MCF 10A (cell line): ENCODE measurements at regions not wholly inside any gene's neighbourhood (a gene's known extent, or its start where the extent isn't known, plus 50 kb on each side); places are given as distances from the start of the nearest gene placed in this dataset.

ENCODE experiments used
- BruUV-seq: library from RNA; stranded (reverse); fragments of 400-500 nt; replicated peaks from 2 replicates; lab custom pipeline; 2021; lab: Mats Ljungman, UMichigan
- CTCF ChIA-PET: fragments of 300-600 bp; sonication (Branson Sonifier 250); formaldehyde crosslinking; extraction: SDS; loops from one replicate; lab custom pipeline; 2021; ENCODE audit warnings: antibody characterized with exemption, inconsistent platforms; lab: Yijun Ruan, JAX
- POLR2A ChIA-PET: fragments of 300-600, 350-650 bp; sonication (Branson Sonifier 250); formaldehyde crosslinking; extraction: SDS; loops from one replicate; lab custom pipeline; 2020; ENCODE audit warnings: antibody characterized with exemption, inconsistent platforms; lab: Yijun Ruan, JAX
- DNase-seq: peaks from one replicate; pipeline ENCODE4 v3.0.0-alpha.2; 2018; ENCODE audit not compliant: unreplicated experiment
- H3K27ac Mint-ChIP-seq: one replicate; pipeline ENCODE4 v1.8.0; 2022; ENCODE audit warnings: mild to moderate bottlenecking, low read depth, mixed read lengths; ENCODE audit not compliant: unreplicated experiment
- H3K27me3 Mint-ChIP-seq: one replicate; pipeline ENCODE4 v1.8.0; 2022; ENCODE audit warnings: mixed read lengths; ENCODE audit not compliant: insufficient read depth, unreplicated experiment
- H3K36me3 Mint-ChIP-seq: one replicate; pipeline ENCODE4 v1.8.0; 2022; ENCODE audit warnings: mild to moderate bottlenecking, moderate library complexity, mixed read lengths; ENCODE audit not compliant: insufficient read depth, unreplicated experiment
- H3K4me1 Mint-ChIP-seq: one replicate; pipeline ENCODE4 v1.8.0; 2022; ENCODE audit warnings: mixed read lengths; ENCODE audit not compliant: insufficient read depth, unreplicated experiment
- H3K4me3 Mint-ChIP-seq: one replicate; pipeline ENCODE4 v1.8.0; 2022; ENCODE audit warnings: mild to moderate bottlenecking, moderate library complexity, mixed read lengths; ENCODE audit not compliant: unreplicated experiment
- H3K9me3 Mint-ChIP-seq: one replicate; pipeline ENCODE4 v1.8.0; 2022; ENCODE audit warnings: mixed read lengths; ENCODE audit not compliant: unreplicated experiment
- intact Hi-C: fragments of 100-400 bp; cut with micrococcal nuclease; formaldehyde crosslinking; loops from 2 replicates; pipeline ENCODE4 v1.14.1; 2022
- TF ChIP-seq, protein P1 (sequence below): fragments of 200-600 bp; IDR thresholded peaks from one replicate; pipeline ENCODE4 v1.8.0; 2022; ENCODE audit warnings: antibody characterized with exemption, mild to moderate bottlenecking; ENCODE audit not compliant: unreplicated experiment

DNA sequence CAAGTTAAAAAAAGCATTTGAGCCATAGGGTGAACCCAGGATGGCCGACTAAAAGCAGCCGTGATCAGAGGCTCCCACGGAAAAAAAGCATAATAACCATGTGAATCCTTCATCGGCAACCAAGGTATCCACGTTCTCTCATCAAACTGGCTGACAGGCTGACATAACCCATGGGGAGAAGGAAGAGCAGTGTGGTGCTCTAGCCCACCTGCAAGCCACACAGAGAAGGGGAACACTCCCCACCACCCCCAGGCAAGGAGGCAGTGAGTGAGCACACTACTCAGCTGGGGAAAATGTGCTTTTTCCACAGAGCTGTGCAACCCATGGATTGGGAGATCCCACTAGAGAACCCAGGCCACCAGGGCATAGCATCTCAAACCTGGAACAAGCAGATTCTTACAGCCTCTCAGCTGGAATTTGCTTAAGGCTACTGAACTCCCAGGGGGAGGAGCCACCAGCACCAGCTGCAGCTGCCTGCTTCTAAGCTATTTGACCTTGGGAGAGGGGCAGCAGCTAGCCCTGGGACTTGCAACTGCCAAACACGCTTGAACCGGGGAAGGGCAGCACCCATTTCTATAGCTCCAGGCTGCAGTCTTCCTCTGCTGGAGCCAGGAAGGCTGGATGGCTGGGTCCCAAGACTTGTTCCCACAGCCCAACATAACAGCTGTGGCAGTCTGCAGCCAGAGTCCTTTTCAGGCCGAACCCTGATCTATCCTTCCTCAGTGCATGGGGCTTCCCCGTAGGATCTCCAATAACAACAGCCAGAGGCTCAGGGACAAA lies 178.2 kb upstream of the NRG3 start:
- Mint-ChIP-seq H3K27me3 (no peaks in the 10 kb centered on the region), H3K4me1 (no peaks in the 10 kb centered on the region), H3K36me3 (no peaks in the 10 kb centered on the region), H3K9me3 (peaks cover 35% of the 10 kb centered on the region), H3K4me3 (no peak overlapping the region), H3K27ac (no peak overlapping the region)
- intact Hi-C loops: no loop called here
- DNase-seq: no peak
- TF ChIP-seq, protein P1, sequence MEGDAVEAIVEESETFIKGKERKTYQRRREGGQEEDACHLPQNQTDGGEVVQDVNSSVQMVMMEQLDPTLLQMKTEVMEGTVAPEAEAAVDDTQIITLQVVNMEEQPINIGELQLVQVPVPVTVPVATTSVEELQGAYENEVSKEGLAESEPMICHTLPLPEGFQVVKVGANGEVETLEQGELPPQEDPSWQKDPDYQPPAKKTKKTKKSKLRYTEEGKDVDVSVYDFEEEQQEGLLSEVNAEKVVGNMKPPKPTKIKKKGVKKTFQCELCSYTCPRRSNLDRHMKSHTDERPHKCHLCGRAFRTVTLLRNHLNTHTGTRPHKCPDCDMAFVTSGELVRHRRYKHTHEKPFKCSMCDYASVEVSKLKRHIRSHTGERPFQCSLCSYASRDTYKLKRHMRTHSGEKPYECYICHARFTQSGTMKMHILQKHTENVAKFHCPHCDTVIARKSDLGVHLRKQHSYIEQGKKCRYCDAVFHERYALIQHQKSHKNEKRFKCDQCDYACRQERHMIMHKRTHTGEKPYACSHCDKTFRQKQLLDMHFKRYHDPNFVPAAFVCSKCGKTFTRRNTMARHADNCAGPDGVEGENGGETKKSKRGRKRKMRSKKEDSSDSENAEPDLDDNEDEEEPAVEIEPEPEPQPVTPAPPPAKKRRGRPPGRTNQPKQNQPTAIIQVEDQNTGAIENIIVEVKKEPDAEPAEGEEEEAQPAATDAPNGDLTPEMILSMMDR: no peak
- ChIA-PET POLR2A (no interaction called here), CTCF (interaction anchor here (0.6 kb wide), 1 partner anchor 25 kb away, joined by 3 read pairs; no protein-coding TSS in a partner anchor)
- no TSS peak for BruUV-seq

DNA sequence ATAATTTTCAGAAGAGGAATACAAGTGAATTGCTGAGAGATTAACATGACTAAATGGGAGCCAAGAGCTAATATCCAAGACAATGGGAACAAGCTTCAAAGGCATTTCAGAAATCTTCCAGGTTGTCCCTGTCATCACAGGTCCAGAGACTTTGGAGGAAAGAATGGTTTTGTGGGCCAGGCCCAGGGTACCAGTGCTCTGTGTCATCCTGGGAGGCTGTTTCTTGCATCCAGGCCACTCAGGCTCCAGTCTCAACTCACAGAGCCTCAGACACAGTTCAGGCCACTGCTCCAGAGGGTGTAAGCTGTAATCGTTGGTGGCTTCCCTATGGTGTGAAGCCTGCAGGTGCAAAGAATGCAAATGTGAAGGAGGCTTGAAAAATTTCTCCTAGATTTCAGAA lies 170.4 kb upstream of the NRG3 start:
- no peaks in the 10 kb centered on the region for H3K27me3 Mint-ChIP-seq
- TF ChIP-seq, protein P1: no peak
- BruUV-seq: no TSS peak
- no peak overlapping the region for H3K27ac Mint-ChIP-seq
- intact Hi-C loops: no loop called here
- no peaks in the 10 kb centered on the region for H3K4me1 Mint-ChIP-seq
- H3K9me3 Mint-ChIP-seq: peaks cover 17% of the 10 kb centered on the region
- ChIA-PET POLR2A (no interaction called here), CTCF (no interaction called here)
- DNase-seq: no peak
- H3K36me3 Mint-ChIP-seq: no peaks in the 10 kb centered on the region
- no peak overlapping the region for H3K4me3 Mint-ChIP-seq

DNA sequence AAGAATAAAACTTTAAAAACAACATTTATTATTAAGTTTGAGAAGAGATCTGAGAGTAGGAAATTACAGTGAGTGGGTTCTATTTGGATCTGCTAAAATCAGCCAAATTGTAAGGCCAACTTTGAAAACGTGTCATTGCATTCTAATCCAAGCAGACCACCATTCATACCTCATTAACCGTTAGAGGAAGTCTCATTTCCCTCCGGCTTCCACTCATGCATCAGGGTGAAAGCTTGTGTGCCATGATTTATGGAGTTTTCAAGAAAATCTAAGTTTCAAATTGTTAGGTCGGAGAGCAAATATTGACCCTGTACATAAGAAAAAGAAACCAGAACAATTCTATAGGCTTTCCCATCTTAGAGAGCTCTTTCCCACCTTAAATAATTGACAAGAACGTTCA lies 166.6 kb upstream of the NRG3 start:
- DNase-seq: no peak
- TF ChIP-seq, protein P1: no peak
- ChIA-PET CTCF (interaction anchor here (0.7 kb wide), 1 partner anchor 87 kb away, joined by 3 read pairs; no protein-coding TSS in a partner anchor), POLR2A (no interaction called here)
- no peaks in the 10 kb centered on the region for H3K36me3 Mint-ChIP-seq
- no peak overlapping the region for H3K27ac Mint-ChIP-seq
- no TSS peak for BruUV-seq
- intact Hi-C loops: no loop called here
- H3K27me3 Mint-ChIP-seq: no peaks in the 10 kb centered on the region
- H3K9me3 Mint-ChIP-seq: no peaks in the 10 kb centered on the region
- H3K4me1 Mint-ChIP-seq: no peaks in the 10 kb centered on the region
- no peak overlapping the region for H3K4me3 Mint-ChIP-seq

DNA sequence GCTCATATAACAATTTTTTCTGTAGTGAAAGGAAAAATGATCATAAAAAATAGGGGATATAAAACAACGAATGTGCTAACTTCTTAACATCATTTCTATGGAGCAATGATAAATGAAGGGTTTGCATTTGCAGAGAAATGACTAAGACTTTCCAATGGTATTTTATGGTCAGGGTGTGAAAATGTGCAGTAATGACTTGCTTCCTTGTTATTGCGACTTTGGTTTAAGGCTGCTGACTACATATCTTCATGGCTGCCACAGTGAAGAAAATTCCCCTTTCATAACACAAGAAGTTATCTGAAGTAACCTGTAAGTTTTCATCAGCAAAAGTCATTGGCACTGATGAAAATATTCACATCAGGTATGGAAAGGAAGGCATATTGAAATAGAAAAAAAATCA lies 166.1 kb upstream of the NRG3 start:
- TF ChIP-seq, protein P1: no peak
- Mint-ChIP-seq H3K27ac (no peak overlapping the region), H3K9me3 (no peaks in the 10 kb centered on the region), H3K4me3 (no peak overlapping the region), H3K36me3 (no peaks in the 10 kb centered on the region), H3K27me3 (no peaks in the 10 kb centered on the region), H3K4me1 (no peaks in the 10 kb centered on the region)
- ChIA-PET POLR2A (no interaction called here), CTCF (interaction anchor here (0.7 kb wide), 1 partner anchor 88 kb away, joined by 3 read pairs; no protein-coding TSS in a partner anchor)
- no peak for DNase-seq
- no TSS peak for BruUV-seq
- intact Hi-C loops: no loop called here
